Duodenal mucosa (tissue), 2 donors: ENCODE measurements at regions not wholly inside any gene's neighbourhood (a gene's known extent, or its start where the extent isn't known, plus 50 kb on each side); places are given as distances from the start of the nearest gene placed in this dataset.

Source experiments
- H3K27ac ChIP-seq: one replicate; pipeline ENCODE4 v1.7.0; 2013; ENCODE audit warnings: low read depth, low read length
- H3K27me3 ChIP-seq, 2 donors: one replicate each; pipeline ENCODE4 v1.7.0; 2013; ENCODE audit warnings: low read length in 2 of 2, control low read depth in 1 of 2; ENCODE audit not compliant: insufficient read depth in 2 of 2, control insufficient read depth in 1 of 2
- H3K36me3 ChIP-seq, 2 donors: one replicate each; pipeline ENCODE4 v1.7.0; 2013; ENCODE audit warnings: low read length in 2 of 2, control low read depth in 1 of 2; ENCODE audit not compliant: insufficient read depth in 2 of 2, control insufficient read depth in 1 of 2
- H3K4me1 ChIP-seq, 2 donors: one replicate each; pipeline ENCODE4 v1.7.0; 2013; ENCODE audit warnings: low read length in 2 of 2, control low read depth in 1 of 2; ENCODE audit not compliant: insufficient read depth in 2 of 2, control insufficient read depth in 1 of 2
- H3K4me3 ChIP-seq, 2 donors: one replicate each; pipeline ENCODE4 v1.7.0; 2013; ENCODE audit warnings: low read length in 2 of 2, low read depth in 1 of 2
- H3K9ac ChIP-seq, 2 donors: one replicate each; pipeline ENCODE4 v1.7.0; 2013; ENCODE audit warnings: low read length in 2 of 2, low read depth in 1 of 2
- H3K9me3 ChIP-seq, 2 donors: one replicate each; pipeline ENCODE4 v1.7.0; 2013; ENCODE audit warnings: low read length in 2 of 2, control low read depth in 1 of 2; ENCODE audit not compliant: control insufficient read depth in 1 of 2

DNA sequence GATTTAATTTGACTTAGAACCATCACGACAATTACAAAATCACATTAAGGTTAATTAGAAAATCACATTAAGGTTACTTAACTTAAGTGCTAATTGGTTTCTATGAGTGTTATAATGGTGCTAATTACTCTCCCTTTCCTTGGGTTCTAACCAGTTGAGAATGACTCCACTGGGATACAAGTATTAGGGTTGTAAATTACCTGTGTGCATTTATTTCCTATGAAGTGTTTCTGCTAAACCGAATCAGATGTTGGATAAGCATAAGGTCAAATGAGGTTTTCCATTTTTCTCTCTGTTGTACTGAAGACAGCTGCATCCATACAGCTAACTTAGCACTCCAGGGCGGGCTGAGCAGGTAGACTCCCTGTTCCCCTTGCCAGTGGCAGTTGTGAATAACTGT is 610.3 kb upstream of the TMPRSS15 start:
- Histone ChIP-seq H3K27me3 (no peaks in the 10 kb centered on the region), H3K4me3 (no peak overlapping the region), H3K27ac (no peak overlapping the region), H3K9me3 (no peaks in the 10 kb centered on the region), H3K9ac (no peak overlapping the region), H3K4me1 (no peaks in the 10 kb centered on the region), H3K36me3 (no peaks in the 10 kb centered on the region)

GRCh38 chr21:19018529-19018928 is 614.9 kb upstream of the TMPRSS15 start:
- no peak overlapping the region for H3K27ac ChIP-seq
- no peaks in the 10 kb centered on the region for H3K36me3 ChIP-seq
- no peak overlapping the region for H3K9ac ChIP-seq
- no peaks in the 10 kb centered on the region for H3K27me3 ChIP-seq
- H3K4me1 ChIP-seq: no peaks in the 10 kb centered on the region
- no peaks in the 10 kb centered on the region for H3K9me3 ChIP-seq
- no peak overlapping the region for H3K4me3 ChIP-seq

GRCh38 chr21:19022978-19023377 is 619.4 kb upstream of the TMPRSS15 start:
- Histone ChIP-seq H3K9ac (no peak overlapping the region), H3K27me3 (no peaks in the 10 kb centered on the region), H3K4me1 (no peaks in the 10 kb centered on the region), H3K27ac (no peak overlapping the region), H3K36me3 (no peaks in the 10 kb centered on the region), H3K9me3 (no peaks in the 10 kb centered on the region), H3K4me3 (no peak overlapping the region)

DNA sequence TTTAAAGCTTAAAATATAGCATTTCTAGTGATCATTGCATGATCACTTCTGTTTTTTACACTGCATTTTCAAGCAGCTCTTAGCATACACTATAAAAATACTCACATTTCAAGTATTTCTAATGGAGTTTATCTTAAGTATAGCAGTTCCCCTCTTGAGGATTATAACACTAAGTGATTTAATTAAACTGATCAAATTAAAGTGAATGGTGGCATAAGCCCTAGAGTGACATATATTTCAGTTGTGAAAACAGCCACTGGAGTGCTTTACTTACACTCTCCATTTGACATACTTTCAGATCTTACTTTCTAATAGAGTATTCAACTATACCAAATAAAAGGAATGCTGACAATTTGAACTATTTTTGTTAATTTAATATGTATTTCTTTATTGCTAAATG is 623.3 kb upstream of the TMPRSS15 start:
- H3K9ac ChIP-seq: no peak overlapping the region
- H3K4me3 ChIP-seq: no peak overlapping the region
- no peaks in the 10 kb centered on the region for H3K36me3 ChIP-seq
- H3K27ac ChIP-seq: no peak overlapping the region
- no peaks in the 10 kb centered on the region for H3K27me3 ChIP-seq
- no peaks in the 10 kb centered on the region for H3K4me1 ChIP-seq
- H3K9me3 ChIP-seq: no peaks in the 10 kb centered on the region

DNA sequence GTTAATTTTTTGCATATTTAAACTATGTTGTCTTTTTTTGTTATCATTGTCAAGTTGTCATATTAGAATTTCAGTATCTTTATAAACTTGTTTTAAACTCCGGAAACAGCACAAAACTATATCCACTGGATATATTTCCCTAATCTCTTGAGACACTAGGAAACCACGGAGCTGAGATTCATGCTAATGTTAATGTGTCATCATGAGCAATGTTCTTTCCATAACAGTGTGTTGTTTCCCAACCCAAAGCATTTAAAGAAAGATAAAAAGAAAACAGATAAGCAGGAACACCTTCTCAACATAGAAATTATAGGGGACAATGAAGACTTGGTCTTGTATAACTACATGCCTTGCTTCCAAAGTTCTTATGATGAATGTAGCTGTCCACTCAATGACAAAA is 626.2 kb upstream of the TMPRSS15 start:
- H3K4me1 ChIP-seq: no peaks in the 10 kb centered on the region
- H3K27ac ChIP-seq: no peak overlapping the region
- H3K4me3 ChIP-seq: no peak overlapping the region
- no peaks in the 10 kb centered on the region for H3K27me3 ChIP-seq
- no peak overlapping the region for H3K9ac ChIP-seq
- no peaks in the 10 kb centered on the region for H3K36me3 ChIP-seq
- no peaks in the 10 kb centered on the region for H3K9me3 ChIP-seq

- H3K9ac ChIP-seq: no peak overlapping the region
- H3K9me3 ChIP-seq: no peaks in the 10 kb centered on the region
- H3K4me1 ChIP-seq: no peaks in the 10 kb centered on the region
- H3K27ac ChIP-seq: no peak overlapping the region
- H3K27me3 ChIP-seq: no peaks in the 10 kb centered on the region
- no peak overlapping the region for H3K4me3 ChIP-seq
- H3K36me3 ChIP-seq: no peaks in the 10 kb centered on the region
These were observed 628.4 kb upstream of the TMPRSS15 start for GRCh38 chr21:19031953-19032352.

DNA sequence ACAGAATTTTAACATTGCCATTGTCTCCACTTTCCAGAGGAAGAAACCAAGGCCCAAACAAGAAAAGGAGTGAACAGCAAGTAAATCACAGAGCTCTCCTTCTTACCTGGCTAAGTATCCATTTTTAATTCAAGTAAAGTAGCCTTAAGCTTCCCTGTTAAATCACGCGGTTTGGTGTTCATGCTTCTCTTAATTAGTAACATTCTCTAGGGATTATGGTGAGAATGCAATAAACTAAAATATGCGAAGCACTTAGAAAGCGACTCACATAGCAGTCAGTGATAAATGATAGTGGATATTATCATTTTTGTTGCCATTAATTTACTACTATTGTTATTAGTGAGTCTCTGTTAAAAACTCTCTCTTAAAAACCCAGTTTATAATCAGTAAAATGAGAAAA is 630.5 kb upstream of the TMPRSS15 start:
- H3K27ac ChIP-seq: no peak overlapping the region
- H3K4me1 ChIP-seq: no peaks in the 10 kb centered on the region
- no peaks in the 10 kb centered on the region for H3K27me3 ChIP-seq
- H3K9me3 ChIP-seq: no peaks in the 10 kb centered on the region
- no peak overlapping the region for H3K4me3 ChIP-seq
- H3K36me3 ChIP-seq: no peaks in the 10 kb centered on the region
- H3K9ac ChIP-seq: no peak overlapping the region

DNA sequence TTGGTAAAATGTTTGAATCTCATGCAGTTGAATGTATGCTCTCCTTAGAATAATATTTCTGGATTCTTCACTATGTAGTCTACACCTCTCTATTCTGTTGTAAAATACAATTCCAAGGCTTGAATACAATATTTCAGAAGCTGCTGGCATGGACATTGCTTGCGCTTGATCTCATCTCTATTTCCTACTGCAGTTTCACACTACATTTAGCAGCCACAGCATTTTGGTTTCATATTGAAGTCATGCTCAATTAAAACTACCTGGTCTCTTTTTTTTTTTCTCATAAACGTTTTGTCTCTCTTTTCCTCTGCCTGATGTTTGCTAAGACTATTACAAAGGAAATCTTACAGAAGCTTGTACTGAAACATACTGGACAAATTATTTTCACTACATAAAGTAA is 631.0 kb upstream of the TMPRSS15 start:
- Histone ChIP-seq H3K4me3 (no peak overlapping the region), H3K9ac (no peak overlapping the region), H3K27me3 (no peaks in the 10 kb centered on the region)

DNA sequence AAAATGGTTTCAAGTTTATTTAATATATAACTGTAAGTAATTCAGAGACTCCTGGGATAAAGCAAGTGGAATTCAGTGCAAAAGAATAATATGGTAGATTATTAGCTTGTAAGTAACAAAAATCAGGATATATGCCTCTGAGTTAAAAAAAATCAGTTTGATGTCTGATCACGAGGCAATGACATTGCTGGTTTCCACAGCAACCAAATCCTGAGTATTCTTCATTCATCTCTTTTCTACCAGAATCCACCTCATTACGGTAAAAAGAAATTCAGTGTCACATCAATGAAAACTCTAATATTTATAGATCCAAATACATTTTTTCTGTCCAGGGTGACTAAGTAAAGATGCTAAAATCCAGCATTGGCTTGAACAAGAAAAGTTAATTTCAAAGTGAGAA is 642.3 kb upstream of the TMPRSS15 start:
- H3K9me3 ChIP-seq: no peaks in the 10 kb centered on the region
- no peaks in the 10 kb centered on the region for H3K27me3 ChIP-seq
- no peak overlapping the region for H3K27ac ChIP-seq
- no peaks in the 10 kb centered on the region for H3K36me3 ChIP-seq
- H3K4me3 ChIP-seq: no peak overlapping the region
- no peak overlapping the region for H3K9ac ChIP-seq
- H3K4me1 ChIP-seq: peaks cover 5 to 6% of the 10 kb centered on the region in 2 donors

More for the DNA sequence above, 631.0 kb upstream of the TMPRSS15 start:
- H3K27ac ChIP-seq: no peak overlapping the region
- H3K4me1 ChIP-seq: no peaks in the 10 kb centered on the region
- H3K9me3 ChIP-seq: no peaks in the 10 kb centered on the region
- no peaks in the 10 kb centered on the region for H3K36me3 ChIP-seq

DNA sequence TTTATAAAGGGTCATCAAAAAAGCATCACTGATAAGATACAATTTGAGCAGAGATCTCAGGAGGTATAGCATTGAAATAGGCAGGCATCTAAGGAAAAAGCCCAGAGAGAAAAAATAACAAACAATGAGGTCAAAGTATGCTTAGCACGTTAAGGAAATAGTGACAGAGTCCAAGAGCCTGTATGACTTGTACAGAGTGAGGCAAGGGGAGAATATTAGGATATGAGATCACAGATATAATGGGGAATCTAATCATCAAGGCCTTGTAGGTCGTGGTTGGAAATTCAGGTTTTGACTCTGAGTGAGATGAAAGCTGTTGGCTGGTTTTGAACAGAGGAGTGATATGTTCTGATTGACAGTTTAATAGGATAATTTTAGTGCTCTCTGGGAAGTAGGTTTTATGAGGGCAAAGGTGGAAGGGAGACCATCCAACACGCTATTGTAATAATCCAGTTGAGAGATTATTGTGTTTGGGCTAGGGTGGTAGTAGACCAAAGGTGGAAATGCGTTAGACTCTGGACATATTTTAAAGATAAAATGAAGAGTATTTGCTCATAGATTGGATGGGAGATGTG is 644.6 kb upstream of the TMPRSS15 start:
- no peaks in the 10 kb centered on the region for H3K27me3 ChIP-seq
- no peak overlapping the region for H3K27ac ChIP-seq
- no peak overlapping the region for H3K9ac ChIP-seq
- H3K36me3 ChIP-seq: no peaks in the 10 kb centered on the region
- H3K4me3 ChIP-seq: no peak overlapping the region
- peaks cover 0 to 3% of the 10 kb centered on the region in 2 donors for H3K9me3 ChIP-seq
- H3K4me1 ChIP-seq: peaks cover 5 to 6% of the 10 kb centered on the region in 2 donors

DNA sequence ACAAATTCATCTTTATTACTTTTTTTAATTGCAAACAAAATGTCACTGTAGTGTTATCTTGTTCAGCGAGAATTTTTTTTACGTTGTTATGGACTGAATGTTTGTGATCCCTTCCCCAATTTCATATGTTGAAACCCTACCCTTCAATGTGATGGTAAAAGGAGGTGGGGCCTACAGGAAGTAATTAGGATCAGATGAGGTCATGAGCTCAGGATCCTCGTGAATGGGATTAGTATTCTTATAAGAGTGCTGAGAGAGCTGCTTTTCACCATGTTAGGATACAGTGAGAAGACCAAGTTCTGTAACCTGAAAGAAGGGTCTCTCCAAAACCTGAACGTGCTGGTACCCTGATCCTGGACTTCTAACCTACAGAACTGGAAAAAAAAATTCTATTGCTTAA is 646.0 kb upstream of the TMPRSS15 start:
- no peak overlapping the region for H3K27ac ChIP-seq
- no peak overlapping the region for H3K4me3 ChIP-seq
- H3K9ac ChIP-seq: no peak overlapping the region
- H3K36me3 ChIP-seq: no peaks in the 10 kb centered on the region
- H3K4me1 ChIP-seq: peaks cover 5 to 6% of the 10 kb centered on the region in 2 donors
- peaks cover 0 to 3% of the 10 kb centered on the region in 2 donors for H3K9me3 ChIP-seq
- no peaks in the 10 kb centered on the region for H3K27me3 ChIP-seq
